ENCODE measurements at regions not wholly inside any gene's neighbourhood (a gene's known extent, or its start where the extent isn't known, plus 50 kb on each side); places are given as distances from the start of the nearest gene placed in this dataset.

DNA sequence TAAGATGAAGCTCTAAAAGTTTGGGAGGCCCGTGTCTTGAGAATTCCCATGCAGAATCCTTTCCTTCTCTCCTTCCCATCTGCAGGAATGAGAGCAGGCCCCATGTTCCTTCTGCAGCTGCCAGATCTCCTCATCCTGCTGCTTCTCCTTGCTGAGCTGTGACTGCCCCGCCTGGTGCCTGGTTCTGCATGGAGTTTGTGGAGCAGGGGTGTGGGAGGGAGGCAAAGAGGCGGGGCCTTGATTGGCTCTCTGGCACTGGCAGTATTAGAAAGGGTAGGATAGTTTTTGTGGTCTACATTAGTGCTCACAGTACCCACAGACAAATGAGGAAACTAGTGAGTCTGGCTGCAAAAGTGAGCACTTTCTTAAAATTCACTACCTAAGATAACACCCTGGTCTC, 91.1 kb upstream of the CLPB start:
- Mint-ChIP-seq H3K36me3 (ENCODE audit: insufficient read depth, unreplicated experiment) (no peaks in the 10 kb centered on the region), H3K4me1 (ENCODE audit: low read depth, unreplicated experiment) (no peaks in the 10 kb centered on the region), H3K9me3 (ENCODE audit: low read depth, unreplicated experiment) (no peaks in the 10 kb centered on the region), H3K27ac (ENCODE audit: unreplicated experiment) (no peak overlapping the region), H3K27me3 (ENCODE audit: unreplicated experiment) (peaks cover 62% of the 10 kb centered on the region), H3K4me3 (ENCODE audit: low read depth, unreplicated experiment) (no peak overlapping the region)
- intact Hi-C loops (cut with micrococcal nuclease; ENCODE audit: unreplicated experiment) = no loop called here
- TF ChIP-seq, protein P1, sequence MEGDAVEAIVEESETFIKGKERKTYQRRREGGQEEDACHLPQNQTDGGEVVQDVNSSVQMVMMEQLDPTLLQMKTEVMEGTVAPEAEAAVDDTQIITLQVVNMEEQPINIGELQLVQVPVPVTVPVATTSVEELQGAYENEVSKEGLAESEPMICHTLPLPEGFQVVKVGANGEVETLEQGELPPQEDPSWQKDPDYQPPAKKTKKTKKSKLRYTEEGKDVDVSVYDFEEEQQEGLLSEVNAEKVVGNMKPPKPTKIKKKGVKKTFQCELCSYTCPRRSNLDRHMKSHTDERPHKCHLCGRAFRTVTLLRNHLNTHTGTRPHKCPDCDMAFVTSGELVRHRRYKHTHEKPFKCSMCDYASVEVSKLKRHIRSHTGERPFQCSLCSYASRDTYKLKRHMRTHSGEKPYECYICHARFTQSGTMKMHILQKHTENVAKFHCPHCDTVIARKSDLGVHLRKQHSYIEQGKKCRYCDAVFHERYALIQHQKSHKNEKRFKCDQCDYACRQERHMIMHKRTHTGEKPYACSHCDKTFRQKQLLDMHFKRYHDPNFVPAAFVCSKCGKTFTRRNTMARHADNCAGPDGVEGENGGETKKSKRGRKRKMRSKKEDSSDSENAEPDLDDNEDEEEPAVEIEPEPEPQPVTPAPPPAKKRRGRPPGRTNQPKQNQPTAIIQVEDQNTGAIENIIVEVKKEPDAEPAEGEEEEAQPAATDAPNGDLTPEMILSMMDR (IDR thresholded peaks at IDR 0.05; ENCODE audit: unreplicated experiment) = no peak
- no peak for DNase-seq
- no TSS peak for BruUV-seq (replicated peaks)
- CTCF ChIA-PET = no interaction called here

DNA sequence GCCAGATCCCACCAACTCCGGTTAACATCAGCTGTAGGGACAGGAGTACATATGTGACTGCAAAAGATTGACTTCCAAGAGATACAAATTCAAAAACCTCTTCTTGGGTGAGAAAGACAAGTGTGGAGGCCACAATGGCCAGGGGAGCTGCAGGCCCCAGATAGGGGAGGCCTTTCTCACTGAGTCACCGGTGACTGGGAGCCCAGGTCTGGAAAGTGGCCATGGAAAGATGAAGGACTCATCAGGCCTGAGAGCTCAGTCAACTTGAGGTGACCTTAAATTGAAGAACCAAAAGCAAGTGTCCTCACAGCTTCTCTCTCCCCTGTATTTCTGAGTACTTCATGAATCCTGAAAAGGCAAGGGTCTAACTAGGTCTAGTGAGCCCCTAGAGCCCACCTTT, 90.4 kb upstream of the CLPB start:
- no peak for DNase-seq
- H3K27me3 Mint-ChIP-seq (ENCODE audit: unreplicated experiment) = peaks cover 62% of the 10 kb centered on the region
- no peaks in the 10 kb centered on the region for H3K9me3 Mint-ChIP-seq (ENCODE audit: low read depth, unreplicated experiment)
- BruUV-seq (replicated peaks) = no TSS peak
- no peaks in the 10 kb centered on the region for H3K36me3 Mint-ChIP-seq (ENCODE audit: insufficient read depth, unreplicated experiment)
- CTCF ChIA-PET = no interaction called here
- TF ChIP-seq, protein P1 (IDR thresholded peaks at IDR 0.05; ENCODE audit: unreplicated experiment) = no peak
- H3K4me3 Mint-ChIP-seq (ENCODE audit: low read depth, unreplicated experiment) = no peak overlapping the region
- H3K4me1 Mint-ChIP-seq (ENCODE audit: low read depth, unreplicated experiment) = no peaks in the 10 kb centered on the region
- intact Hi-C loops (cut with micrococcal nuclease; ENCODE audit: unreplicated experiment) = no loop called here
- H3K27ac Mint-ChIP-seq (ENCODE audit: unreplicated experiment) = no peak overlapping the region

DNA sequence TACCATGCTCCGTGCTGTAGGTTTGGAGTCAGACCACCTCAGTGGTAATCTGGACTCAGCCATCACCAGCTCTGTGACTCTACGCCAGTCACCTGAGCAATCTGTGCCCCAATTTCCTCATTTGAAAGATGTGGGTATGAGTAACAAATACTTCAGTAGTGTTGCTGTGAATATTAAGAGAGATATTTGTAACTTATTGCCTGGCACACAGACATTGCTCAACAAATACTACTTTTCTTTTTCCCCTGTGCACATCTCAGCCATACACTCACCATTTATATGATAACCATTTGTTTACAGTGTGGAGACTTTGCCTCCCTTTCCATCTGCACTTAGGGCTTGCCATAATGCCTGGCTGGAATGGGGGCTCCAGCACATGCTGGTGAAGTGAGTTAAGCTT, 89.7 kb upstream of the CLPB start:
- TF ChIP-seq, protein P1 (IDR thresholded peaks at IDR 0.05; ENCODE audit: unreplicated experiment) = no peak
- Mint-ChIP-seq H3K36me3 (ENCODE audit: insufficient read depth, unreplicated experiment) (no peaks in the 10 kb centered on the region), H3K4me3 (ENCODE audit: low read depth, unreplicated experiment) (no peak overlapping the region), H3K9me3 (ENCODE audit: low read depth, unreplicated experiment) (no peaks in the 10 kb centered on the region), H3K27me3 (ENCODE audit: unreplicated experiment) (peaks cover 62% of the 10 kb centered on the region), H3K4me1 (ENCODE audit: low read depth, unreplicated experiment) (no peaks in the 10 kb centered on the region), H3K27ac (ENCODE audit: unreplicated experiment) (no peak overlapping the region)
- intact Hi-C loops (cut with micrococcal nuclease; ENCODE audit: unreplicated experiment) = no loop called here
- CTCF ChIA-PET = no interaction called here
- BruUV-seq (replicated peaks) = no TSS peak
- no peak for DNase-seq

DNA sequence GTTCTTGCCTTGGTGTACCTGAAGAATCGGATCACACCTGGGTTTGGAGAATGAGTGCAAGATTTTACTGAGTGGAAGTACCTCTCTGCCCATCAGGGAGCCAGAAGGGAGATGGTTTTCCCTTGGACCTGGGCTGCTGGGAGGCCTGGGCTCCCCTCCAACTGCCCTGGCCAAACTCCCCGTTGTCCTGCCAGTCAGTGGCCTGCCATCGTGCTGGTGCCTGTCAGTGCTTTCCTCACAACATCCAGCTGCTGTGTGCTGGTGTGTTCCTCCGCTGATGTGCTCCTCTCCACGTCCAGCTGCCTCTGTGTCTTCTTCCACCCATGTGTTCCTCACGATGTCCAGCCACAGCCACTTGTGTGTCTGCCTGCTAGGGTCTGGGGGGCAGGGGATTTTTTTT, 87.9 kb upstream of the CLPB start:
- no TSS peak for BruUV-seq (replicated peaks)
- H3K27ac Mint-ChIP-seq (ENCODE audit: unreplicated experiment) = no peak overlapping the region
- CTCF ChIA-PET = interaction anchor here (1.2 kb wide), 1 partner anchor 51 kb away, joined by 3 read pairs; no protein-coding TSS in a partner anchor
- TF ChIP-seq, protein P1 (IDR thresholded peaks at IDR 0.05; ENCODE audit: unreplicated experiment) = no peak
- DNase-seq = no peak
- H3K4me1 Mint-ChIP-seq (ENCODE audit: low read depth, unreplicated experiment) = no peaks in the 10 kb centered on the region
- intact Hi-C loops (cut with micrococcal nuclease; ENCODE audit: unreplicated experiment) = no loop called here
- H3K9me3 Mint-ChIP-seq (ENCODE audit: low read depth, unreplicated experiment) = no peaks in the 10 kb centered on the region
- no peak overlapping the region for H3K4me3 Mint-ChIP-seq (ENCODE audit: low read depth, unreplicated experiment)
- H3K36me3 Mint-ChIP-seq (ENCODE audit: insufficient read depth, unreplicated experiment) = no peaks in the 10 kb centered on the region
- H3K27me3 Mint-ChIP-seq (ENCODE audit: unreplicated experiment) = peaks cover 69% of the 10 kb centered on the region

DNA sequence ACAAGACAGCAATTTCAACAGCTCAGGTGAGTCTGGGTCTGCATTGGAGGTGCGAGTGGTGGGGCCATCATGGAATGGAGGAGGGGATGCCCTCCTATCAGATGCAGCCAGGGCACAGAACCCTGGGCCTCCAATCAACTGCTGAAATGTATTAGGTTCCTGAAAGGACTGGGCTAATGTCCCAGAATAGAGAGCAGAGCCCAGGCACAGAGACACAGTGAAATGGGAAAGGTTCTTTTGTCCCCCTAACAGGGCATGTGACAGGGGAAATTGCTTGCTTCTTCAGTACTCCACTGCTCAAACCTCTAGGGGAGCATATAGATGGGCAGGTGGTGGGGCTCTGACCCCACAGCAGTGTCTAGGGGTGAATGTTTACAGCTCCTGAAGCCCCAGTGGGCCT, 87.3 kb upstream of the CLPB start:
- Mint-ChIP-seq H3K4me1 (ENCODE audit: low read depth, unreplicated experiment) (no peaks in the 10 kb centered on the region), H3K4me3 (ENCODE audit: low read depth, unreplicated experiment) (no peak overlapping the region), H3K27me3 (ENCODE audit: unreplicated experiment) (peaks cover 74% of the 10 kb centered on the region), H3K36me3 (ENCODE audit: insufficient read depth, unreplicated experiment) (no peaks in the 10 kb centered on the region), H3K9me3 (ENCODE audit: low read depth, unreplicated experiment) (no peaks in the 10 kb centered on the region), H3K27ac (ENCODE audit: unreplicated experiment) (no peak overlapping the region)
- intact Hi-C loops (cut with micrococcal nuclease; ENCODE audit: unreplicated experiment) = no loop called here
- CTCF ChIA-PET = no interaction called here
- no peak for DNase-seq
- no TSS peak for BruUV-seq (replicated peaks)
- TF ChIP-seq, protein P1 (IDR thresholded peaks at IDR 0.05; ENCODE audit: unreplicated experiment) = no peak

Data from Calu3 (cell line).